Loucy (cell line): ENCODE measurements at regions not wholly inside any gene's neighbourhood (a gene's known extent, or its start where the extent isn't known, plus 50 kb on each side); places are given as distances from the start of the nearest gene placed in this dataset.

Experiments used
- H2AFZ ChIP-seq: fragments of 200-600 bp; sonication (generic); 2 replicates; pipeline ENCODE4 v1.6.0; 2016; ENCODE audit warnings: antibody characterized with exemption, mild to moderate bottlenecking, low read length, moderate library complexity
- H3F3A ChIP-seq: fragments of 200-600 bp; 2 replicates; pipeline ENCODE4 v1.6.0; 2016; ENCODE audit warnings: antibody characterized with exemption, low read depth, mild to moderate bottlenecking
- H3K27me3 ChIP-seq: fragments of 200-600 bp; sonication (generic); 2 replicates; pipeline ENCODE4 v1.6.1; 2014; ENCODE audit warnings: low read length, mild to moderate bottlenecking; ENCODE audit not compliant: insufficient read depth, poor library complexity, severe bottlenecking
- H3K36me3 ChIP-seq: fragments of 200-600 bp; sonication (generic); 2 replicates; pipeline ENCODE4 v1.6.1; 2016; ENCODE audit warnings: low read length; ENCODE audit not compliant: insufficient read depth
- H3K4me1 ChIP-seq: fragments of 200-600 bp; sonication (generic); 2 replicates; pipeline ENCODE4 v1.5.1; 2014; ENCODE audit warnings: low read length, mild to moderate bottlenecking; ENCODE audit not compliant: insufficient read depth, poor library complexity, severe bottlenecking
- H3K4me2 ChIP-seq: fragments of 200-600 bp; sonication (generic); 2 replicates; pipeline ENCODE4 v1.6.0; 2014; ENCODE audit warnings: antibody characterized with exemption, low read length, low read depth, mild to moderate bottlenecking; ENCODE audit not compliant: poor library complexity, severe bottlenecking
- H3K4me3 ChIP-seq: fragments of 200-600 bp; sonication (generic); 2 replicates; pipeline ENCODE4 v1.5.1; 2014; ENCODE audit warnings: low read length, mild to moderate bottlenecking, mixed read lengths; ENCODE audit not compliant: poor library complexity, severe bottlenecking
- H3K79me2 ChIP-seq: fragments of 200-600 bp; sonication (generic); 2 replicates; pipeline ENCODE4 v1.6.1; 2014; ENCODE audit warnings: low read length; ENCODE audit not compliant: insufficient read depth
- H3K9ac ChIP-seq: fragments of 200-600 bp; sonication (generic); 2 replicates; pipeline ENCODE4 v1.6.0; 2014; ENCODE audit warnings: mild to moderate bottlenecking, low read depth, low read length, moderate library complexity; ENCODE audit not compliant: poor library complexity, severe bottlenecking
- H3K9me2 ChIP-seq: fragments of 200-600 bp; sonication (generic); replicated peaks from 2 replicates; pipeline ENCODE4 v1.6.1; 2016; ENCODE audit warnings: low read depth, low read length, mixed read lengths
- H3K9me3 ChIP-seq: fragments of 200-600 bp; sonication (generic); 2 replicates; pipeline ENCODE4 v1.6.1; 2014; ENCODE audit warnings: mild to moderate bottlenecking, antibody characterized with exemption, low read length, low read depth; ENCODE audit not compliant: insufficient read depth
- H4K20me1 ChIP-seq: fragments of 200-600 bp; sonication (generic); 2 replicates; pipeline ENCODE4 v1.6.0; 2014; ENCODE audit warnings: antibody characterized with exemption, low read length, mild to moderate bottlenecking; ENCODE audit not compliant: insufficient read depth, poor library complexity, severe bottlenecking
- EZH2phosphoT487 ChIP-seq: fragments of 200-600 bp; IDR thresholded peaks from 2 replicates; pipeline ENCODE4 v1.6.1; 2018; ENCODE audit warnings: antibody characterized with exemption, mild to moderate bottlenecking, moderate library complexity, borderline replicate concordance
- TF ChIP-seq, protein P1 (sequence below): fragments of 200-600 bp; sonication (generic); conservative IDR thresholded peaks from 2 replicates; pipeline ENCODE4 v1.5.1; 2014; ENCODE audit warnings: mild to moderate bottlenecking, antibody characterized with exemption, low read length

DNA sequence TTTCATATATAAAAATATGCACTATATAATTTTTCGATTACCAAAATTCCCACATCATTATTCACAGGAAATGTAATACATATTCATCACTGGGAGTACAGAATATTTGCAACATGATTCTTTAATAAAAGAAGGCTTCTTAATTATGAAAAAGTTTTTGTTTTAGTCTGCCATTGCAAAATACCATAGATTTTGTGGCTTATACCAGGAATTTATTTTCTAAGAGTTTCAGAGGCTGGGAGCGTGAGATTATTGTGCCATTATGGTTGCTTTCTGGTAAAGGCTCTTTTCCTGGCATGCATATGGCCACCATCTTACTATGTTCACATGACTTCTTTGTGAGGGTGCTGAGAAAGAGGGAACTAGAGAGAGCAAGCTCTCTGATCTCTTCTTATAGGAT is 306.9 kb upstream of the ADGRB3 start:
- no peaks in the 10 kb centered on the region for H3K27me3 ChIP-seq
- H3K79me2 ChIP-seq, result no peaks in the 10 kb centered on the region
- no peaks in the 10 kb centered on the region for H3F3A ChIP-seq
- no peak overlapping the region for H2AFZ ChIP-seq
- no peaks in the 10 kb centered on the region for H4K20me1 ChIP-seq
- TF ChIP-seq, protein P1, sequence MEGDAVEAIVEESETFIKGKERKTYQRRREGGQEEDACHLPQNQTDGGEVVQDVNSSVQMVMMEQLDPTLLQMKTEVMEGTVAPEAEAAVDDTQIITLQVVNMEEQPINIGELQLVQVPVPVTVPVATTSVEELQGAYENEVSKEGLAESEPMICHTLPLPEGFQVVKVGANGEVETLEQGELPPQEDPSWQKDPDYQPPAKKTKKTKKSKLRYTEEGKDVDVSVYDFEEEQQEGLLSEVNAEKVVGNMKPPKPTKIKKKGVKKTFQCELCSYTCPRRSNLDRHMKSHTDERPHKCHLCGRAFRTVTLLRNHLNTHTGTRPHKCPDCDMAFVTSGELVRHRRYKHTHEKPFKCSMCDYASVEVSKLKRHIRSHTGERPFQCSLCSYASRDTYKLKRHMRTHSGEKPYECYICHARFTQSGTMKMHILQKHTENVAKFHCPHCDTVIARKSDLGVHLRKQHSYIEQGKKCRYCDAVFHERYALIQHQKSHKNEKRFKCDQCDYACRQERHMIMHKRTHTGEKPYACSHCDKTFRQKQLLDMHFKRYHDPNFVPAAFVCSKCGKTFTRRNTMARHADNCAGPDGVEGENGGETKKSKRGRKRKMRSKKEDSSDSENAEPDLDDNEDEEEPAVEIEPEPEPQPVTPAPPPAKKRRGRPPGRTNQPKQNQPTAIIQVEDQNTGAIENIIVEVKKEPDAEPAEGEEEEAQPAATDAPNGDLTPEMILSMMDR, result no peak
- TF ChIP-seq EZH2phosphoT487, result no peak
- H3K4me2 ChIP-seq, result no peak overlapping the region
- no peaks in the 10 kb centered on the region for H3K9me3 ChIP-seq
- H3K4me1 ChIP-seq, result no peaks in the 10 kb centered on the region
- H3K36me3 ChIP-seq, result no peaks in the 10 kb centered on the region
- H3K9me2 ChIP-seq, result no peaks in the 10 kb centered on the region
- H3K4me3 ChIP-seq, result no peak overlapping the region
- no peak overlapping the region for H3K9ac ChIP-seq

DNA sequence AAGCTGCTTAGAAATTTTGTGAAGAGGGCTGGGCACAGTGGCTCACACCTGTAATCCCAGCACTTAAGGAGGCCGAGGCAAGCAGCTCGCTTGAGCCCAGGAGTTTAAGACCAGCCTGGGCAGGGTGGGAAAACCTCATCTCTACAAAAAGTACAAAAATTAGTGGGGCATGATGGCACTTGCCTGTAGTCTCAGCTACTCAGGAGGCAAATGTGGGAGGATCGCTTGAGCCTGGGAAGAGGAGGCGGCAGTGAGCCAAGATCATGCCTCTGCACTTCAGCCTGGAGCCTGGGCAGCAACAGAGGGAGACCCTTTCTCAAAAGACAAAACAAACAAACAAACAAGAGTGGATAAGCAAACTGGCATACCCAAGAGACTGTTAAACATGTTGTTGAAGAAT is 308.3 kb upstream of the ADGRB3 start:
- Histone ChIP-seq H4K20me1 (no peaks in the 10 kb centered on the region), H3K9me3 (no peaks in the 10 kb centered on the region), H3K4me3 (no peak overlapping the region), H3F3A (no peaks in the 10 kb centered on the region), H3K36me3 (no peaks in the 10 kb centered on the region), H3K9ac (no peak overlapping the region), H3K79me2 (no peaks in the 10 kb centered on the region), H3K27me3 (no peaks in the 10 kb centered on the region), H2AFZ (no peak overlapping the region), H3K4me2 (no peak overlapping the region), H3K4me1 (no peaks in the 10 kb centered on the region), H3K9me2 (no peaks in the 10 kb centered on the region)
- TF ChIP-seq, protein P1, result no peak
- TF ChIP-seq EZH2phosphoT487, result no peak

DNA sequence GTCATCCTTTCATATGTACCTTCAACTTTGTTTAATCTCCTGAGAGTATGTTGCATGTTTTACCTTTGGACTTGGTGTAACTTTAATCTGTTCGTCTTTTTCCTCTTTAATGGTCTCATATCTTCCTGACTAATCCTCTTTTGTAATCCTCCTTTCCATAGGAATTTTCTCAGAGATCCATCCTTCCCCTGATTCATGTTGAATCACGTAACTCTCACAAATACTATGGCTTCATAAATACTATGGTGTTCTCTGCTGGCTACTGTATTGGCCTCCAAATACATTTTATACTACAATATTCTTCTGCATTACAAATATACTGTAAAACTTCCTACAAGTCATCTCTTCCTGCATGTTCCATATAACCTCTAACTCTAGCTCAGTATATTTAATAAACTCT is 317.7 kb upstream of the ADGRB3 start:
- H3K9me3 ChIP-seq, result no peaks in the 10 kb centered on the region
- no peak overlapping the region for H2AFZ ChIP-seq
- no peaks in the 10 kb centered on the region for H4K20me1 ChIP-seq
- TF ChIP-seq, protein P1, result no peak
- TF ChIP-seq EZH2phosphoT487, result no peak
- H3K4me3 ChIP-seq, result no peak overlapping the region
- H3F3A ChIP-seq, result no peaks in the 10 kb centered on the region
- H3K9me2 ChIP-seq, result no peaks in the 10 kb centered on the region
- no peaks in the 10 kb centered on the region for H3K36me3 ChIP-seq
- no peaks in the 10 kb centered on the region for H3K4me1 ChIP-seq
- H3K4me2 ChIP-seq, result no peak overlapping the region
- H3K27me3 ChIP-seq, result no peaks in the 10 kb centered on the region
- H3K79me2 ChIP-seq, result no peaks in the 10 kb centered on the region
- no peak overlapping the region for H3K9ac ChIP-seq
